OCI-LY3 (cell line): ENCODE measurements at regions not wholly inside any gene's neighbourhood (a gene's known extent, or its start where the extent isn't known, plus 50 kb on each side); places are given as distances from the start of the nearest gene placed in this dataset.

ENCODE experiments used
- EZH2phosphoT487 ChIP-seq: fragments of 200-600 bp; shearing (Covaris generic); IDR thresholded peaks from 2 replicates; pipeline ENCODE4 v1.6.1; 2018; ENCODE audit warnings: antibody characterized with exemption, mixed run types, low read depth
- TF ChIP-seq, protein P1 (sequence below): fragments of 200-600, 300-600 bp; sonication (generic); IDR thresholded peaks from 2 replicates; pipeline ENCODE4 v1.5.1; 2014; ENCODE audit warnings: antibody characterized with exemption, low read length, low read depth

- TF ChIP-seq, protein P1, sequence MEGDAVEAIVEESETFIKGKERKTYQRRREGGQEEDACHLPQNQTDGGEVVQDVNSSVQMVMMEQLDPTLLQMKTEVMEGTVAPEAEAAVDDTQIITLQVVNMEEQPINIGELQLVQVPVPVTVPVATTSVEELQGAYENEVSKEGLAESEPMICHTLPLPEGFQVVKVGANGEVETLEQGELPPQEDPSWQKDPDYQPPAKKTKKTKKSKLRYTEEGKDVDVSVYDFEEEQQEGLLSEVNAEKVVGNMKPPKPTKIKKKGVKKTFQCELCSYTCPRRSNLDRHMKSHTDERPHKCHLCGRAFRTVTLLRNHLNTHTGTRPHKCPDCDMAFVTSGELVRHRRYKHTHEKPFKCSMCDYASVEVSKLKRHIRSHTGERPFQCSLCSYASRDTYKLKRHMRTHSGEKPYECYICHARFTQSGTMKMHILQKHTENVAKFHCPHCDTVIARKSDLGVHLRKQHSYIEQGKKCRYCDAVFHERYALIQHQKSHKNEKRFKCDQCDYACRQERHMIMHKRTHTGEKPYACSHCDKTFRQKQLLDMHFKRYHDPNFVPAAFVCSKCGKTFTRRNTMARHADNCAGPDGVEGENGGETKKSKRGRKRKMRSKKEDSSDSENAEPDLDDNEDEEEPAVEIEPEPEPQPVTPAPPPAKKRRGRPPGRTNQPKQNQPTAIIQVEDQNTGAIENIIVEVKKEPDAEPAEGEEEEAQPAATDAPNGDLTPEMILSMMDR: no peak
- TF ChIP-seq EZH2phosphoT487: no peak
Measured at GRCh38 chr13:22980936-22981335, 199.8 kb upstream of the SGCG start.
